ENCODE measurements at regions not wholly inside any gene's neighbourhood (a gene's known extent, or its start where the extent isn't known, plus 50 kb on each side); places are given as distances from the start of the nearest gene placed in this dataset.

- no peak for TF ChIP-seq CTCF (IDR thresholded peaks at IDR 0.05; ENCODE audit: extremely low read depth, missing control alignments)
- DNase-seq (ENCODE audit: low spot score), result no peak
Measured at GRCh38 chr6:86474081-86474480, 463.2 kb upstream of the HTR1E start.

GRCh38 chr6:86471791-86472190, 465.5 kb upstream of the HTR1E start:
- no peak for TF ChIP-seq CTCF (IDR thresholded peaks at IDR 0.05; ENCODE audit: extremely low read depth, missing control alignments)
- no peak for DNase-seq (ENCODE audit: low spot score)

GRCh38 chr6:86459978-86460377, 477.4 kb upstream of the HTR1E start:
- DNase-seq (ENCODE audit: low spot score), result no peak
- TF ChIP-seq CTCF (IDR thresholded peaks at IDR 0.05; ENCODE audit: extremely low read depth, missing control alignments), result no peak

- no peak for DNase-seq (ENCODE audit: low spot score)
- no peak for TF ChIP-seq CTCF (IDR thresholded peaks at IDR 0.05; ENCODE audit: extremely low read depth, missing control alignments)
Measured at GRCh38 chr6:86456821-86457220, 480.5 kb upstream of the HTR1E start.

GRCh38 chr6:86453232-86453631, 484.1 kb upstream of the HTR1E start:
- no peak for TF ChIP-seq CTCF (IDR thresholded peaks at IDR 0.05; ENCODE audit: extremely low read depth, missing control alignments)
- DNase-seq (ENCODE audit: low spot score), result no peak

GRCh38 chr6:86448398-86448797, 488.9 kb upstream of the HTR1E start:
- no peak for DNase-seq (ENCODE audit: low spot score)
- TF ChIP-seq CTCF (IDR thresholded peaks at IDR 0.05; ENCODE audit: extremely low read depth, missing control alignments), result no peak

GRCh38 chr6:86440608-86441007, 496.7 kb upstream of the HTR1E start:
- no peak for TF ChIP-seq CTCF (IDR thresholded peaks at IDR 0.05; ENCODE audit: extremely low read depth, missing control alignments)
- no peak for DNase-seq (ENCODE audit: low spot score)

Data from GM20000 (cell line).